Fibroblast of lung (primary cell): ENCODE measurements at regions not wholly inside any gene's neighbourhood (a gene's known extent, or its start where the extent isn't known, plus 50 kb on each side); places are given as distances from the start of the nearest gene placed in this dataset.

Experiments used
- DNase-seq, 2 donors: peaks; one replicate each; pipeline versions ENCODE4 v3.0.0 to v3.0.0-alpha.2; 2010; ENCODE audit warnings: low read depth in 2 of 2
- H2AFZ ChIP-seq: 2 replicates; pipeline ENCODE4 v1.5.1; 2012; ENCODE audit warnings: low read length, control low read depth, inconsistent platforms
- H3K27ac ChIP-seq: 2 replicates; pipeline ENCODE4 v1.5.1; 2011; ENCODE audit warnings: low read length, control low read depth; ENCODE audit not compliant: insufficient read depth
- H3K27me3 ChIP-seq: 2 replicates; pipeline ENCODE4 v1.5.1; 2011; ENCODE audit warnings: mild to moderate bottlenecking, low read length; ENCODE audit not compliant: control insufficient read depth, insufficient read depth
- H3K36me3 ChIP-seq: 2 replicates; pipeline ENCODE4 v1.5.1; 2011; ENCODE audit warnings: low read length; ENCODE audit not compliant: control insufficient read depth, insufficient read depth
- H3K4me1 ChIP-seq: 2 replicates; pipeline ENCODE4 v1.5.1; 2011; ENCODE audit warnings: low read length; ENCODE audit not compliant: control insufficient read depth, insufficient read depth; ENCODE audit errors: extremely low read depth
- H3K4me2 ChIP-seq: 2 replicates; pipeline ENCODE4 v1.5.1; 2011; ENCODE audit warnings: low read length, control low read depth; ENCODE audit not compliant: insufficient read depth; ENCODE audit errors: extremely low read depth
- H3K4me3 ChIP-seq, 4 experiments: fragments of 200-600 bp in 1 of 4; sonication (generic) in 1 of 4; replicated peaks in 1 of 4; 2 replicates each; pipeline ENCODE4 v1.5.1; 2011 to 2016; ENCODE audit warnings: low read length in 4 of 4, low read depth in 3 of 4, mild to moderate bottlenecking in 3 of 4, control low read depth in 2 of 4, inconsistent platforms in 1 of 4, mixed read lengths in 1 of 4; ENCODE audit not compliant: insufficient read depth in 1 of 4; ENCODE audit errors: control extremely low read depth in 1 of 4
- H3K79me2 ChIP-seq: 2 replicates; pipeline ENCODE4 v1.5.1; 2012; ENCODE audit warnings: mild to moderate bottlenecking, low read length, inconsistent platforms; ENCODE audit not compliant: control insufficient read depth, insufficient read depth
- H3K9ac ChIP-seq: 2 replicates; pipeline ENCODE4 v1.5.1; 2011; ENCODE audit warnings: mild to moderate bottlenecking, low read length, control low read depth; ENCODE audit not compliant: insufficient read depth
- H3K9me3 ChIP-seq: 2 replicates; pipeline ENCODE4 v1.5.1; 2012; ENCODE audit warnings: low read depth, low read length; ENCODE audit not compliant: control insufficient read depth, insufficient read depth
- H4K20me1 ChIP-seq: 2 replicates; pipeline ENCODE4 v1.5.1; 2011; ENCODE audit warnings: low read length; ENCODE audit not compliant: control insufficient read depth, insufficient read depth; ENCODE audit errors: extremely low read depth
- EZH2 ChIP-seq: IDR thresholded peaks from 2 replicates; pipeline ENCODE4 v1.5.1; 2012; ENCODE audit warnings: low read length, control low read depth, mild to moderate bottlenecking; ENCODE audit errors: missing control alignments
- TF ChIP-seq, protein P1 (sequence below), 2 donors: IDR thresholded peaks in 1 of 2; conservative IDR thresholded peaks in 1 of 2; 1 replicate in 1 of 2; 2 replicates in 1 of 2; pipeline ENCODE4 v1.5.1; 2011 to 2012; ENCODE audit warnings: low read length in 2 of 2, control low read depth in 1 of 2, inconsistent platforms in 1 of 2, low read depth in 1 of 2, mild to moderate bottlenecking in 1 of 2

DNA sequence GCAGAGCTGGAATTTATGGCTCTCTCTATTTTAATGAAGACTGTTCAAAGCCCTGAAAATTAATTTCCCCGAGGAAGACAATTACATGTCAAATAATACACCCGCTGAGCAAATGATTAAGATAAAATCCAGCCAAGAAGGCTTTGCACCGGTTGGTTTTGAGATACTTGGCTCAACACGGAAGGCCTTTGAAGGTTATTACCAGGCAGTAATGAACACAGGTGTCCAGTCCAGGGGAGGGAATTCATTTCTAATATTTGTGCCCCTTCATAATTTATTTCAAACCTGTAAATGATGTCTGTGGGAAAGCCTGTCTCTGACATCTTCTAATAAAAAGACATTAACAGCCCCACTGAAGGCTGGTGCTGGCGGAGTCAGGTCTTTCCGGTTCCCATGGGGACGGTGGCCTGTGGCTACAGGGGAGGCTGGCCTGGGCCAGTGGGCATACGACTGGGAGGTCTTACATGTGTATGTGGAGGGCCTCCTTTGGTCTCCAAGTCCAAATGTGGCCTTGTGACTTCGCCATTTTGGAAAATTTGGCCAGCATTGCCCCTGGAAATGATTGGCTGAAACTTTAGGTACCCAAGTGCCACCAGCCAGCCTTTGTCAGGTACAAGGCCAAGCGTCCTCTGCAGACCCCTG is 49.9 kb upstream of the IQSEC1 start:
- Histone ChIP-seq H3K4me1 (no peaks in the 10 kb centered on the region), H3K9me3 (no peaks in the 10 kb centered on the region), H3K4me3 (no peak overlapping the region), H3K36me3 (no peaks in the 10 kb centered on the region), H4K20me1 (no peaks in the 10 kb centered on the region), H3K27me3 (no peaks in the 10 kb centered on the region), H3K79me2 (no peaks in the 10 kb centered on the region), H3K4me2 (no peak overlapping the region), H2AFZ (no peak overlapping the region), H3K9ac (no peak overlapping the region), H3K27ac (no peak overlapping the region)
- no peak for DNase-seq
- TF ChIP-seq, protein P1, sequence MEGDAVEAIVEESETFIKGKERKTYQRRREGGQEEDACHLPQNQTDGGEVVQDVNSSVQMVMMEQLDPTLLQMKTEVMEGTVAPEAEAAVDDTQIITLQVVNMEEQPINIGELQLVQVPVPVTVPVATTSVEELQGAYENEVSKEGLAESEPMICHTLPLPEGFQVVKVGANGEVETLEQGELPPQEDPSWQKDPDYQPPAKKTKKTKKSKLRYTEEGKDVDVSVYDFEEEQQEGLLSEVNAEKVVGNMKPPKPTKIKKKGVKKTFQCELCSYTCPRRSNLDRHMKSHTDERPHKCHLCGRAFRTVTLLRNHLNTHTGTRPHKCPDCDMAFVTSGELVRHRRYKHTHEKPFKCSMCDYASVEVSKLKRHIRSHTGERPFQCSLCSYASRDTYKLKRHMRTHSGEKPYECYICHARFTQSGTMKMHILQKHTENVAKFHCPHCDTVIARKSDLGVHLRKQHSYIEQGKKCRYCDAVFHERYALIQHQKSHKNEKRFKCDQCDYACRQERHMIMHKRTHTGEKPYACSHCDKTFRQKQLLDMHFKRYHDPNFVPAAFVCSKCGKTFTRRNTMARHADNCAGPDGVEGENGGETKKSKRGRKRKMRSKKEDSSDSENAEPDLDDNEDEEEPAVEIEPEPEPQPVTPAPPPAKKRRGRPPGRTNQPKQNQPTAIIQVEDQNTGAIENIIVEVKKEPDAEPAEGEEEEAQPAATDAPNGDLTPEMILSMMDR (conservative IDR thresholded peaks at IDR 0.05 in 1 of 2, IDR thresholded peaks at IDR 0.05 in 1 of 2; ENCODE audit: low read depth in 1 of 2, low read length in 2 of 2), result no peak
- no peak for TF ChIP-seq EZH2
